Epithelial cell of proximal tubule (primary cell): ENCODE measurements at regions not wholly inside any gene's neighbourhood (a gene's known extent, or its start where the extent isn't known, plus 50 kb on each side); places are given as distances from the start of the nearest gene placed in this dataset.

Source experiments
- DNase-seq: peaks from one replicate; pipeline ENCODE4 v3.0.0-alpha.2; 2011; ENCODE audit warnings: low read depth
- H3K4me3 ChIP-seq: 2 replicates; pipeline ENCODE4 v1.5.1; 2011; ENCODE audit warnings: low read depth, mild to moderate bottlenecking, low read length
- TF ChIP-seq, protein P1 (sequence below): conservative IDR thresholded peaks from 2 replicates; pipeline ENCODE4 v1.5.1; 2012; ENCODE audit warnings: low read depth, mild to moderate bottlenecking, low read length

DNA sequence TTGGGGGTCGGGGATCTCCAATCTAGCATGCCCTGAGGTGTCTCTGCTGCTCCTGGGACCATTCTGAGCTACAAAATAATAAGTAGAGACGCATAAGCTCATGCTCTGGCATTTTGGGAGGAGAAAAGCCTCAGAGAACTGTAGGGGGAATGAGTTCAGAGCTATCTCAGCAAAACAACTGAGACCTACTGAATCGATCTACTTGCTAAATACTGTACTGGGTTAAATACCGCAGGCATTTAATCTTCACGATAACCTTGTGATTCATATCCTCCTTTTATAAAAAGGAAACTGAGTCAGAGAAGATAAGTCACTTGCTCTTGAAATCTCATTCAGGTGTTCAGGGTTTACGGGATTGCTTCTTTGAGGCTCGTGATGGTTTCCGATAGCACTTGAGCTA is 468.1 kb downstream of the FGF9 start:
- no peak overlapping the region for H3K4me3 ChIP-seq
- DNase-seq = no peak
- TF ChIP-seq, protein P1, sequence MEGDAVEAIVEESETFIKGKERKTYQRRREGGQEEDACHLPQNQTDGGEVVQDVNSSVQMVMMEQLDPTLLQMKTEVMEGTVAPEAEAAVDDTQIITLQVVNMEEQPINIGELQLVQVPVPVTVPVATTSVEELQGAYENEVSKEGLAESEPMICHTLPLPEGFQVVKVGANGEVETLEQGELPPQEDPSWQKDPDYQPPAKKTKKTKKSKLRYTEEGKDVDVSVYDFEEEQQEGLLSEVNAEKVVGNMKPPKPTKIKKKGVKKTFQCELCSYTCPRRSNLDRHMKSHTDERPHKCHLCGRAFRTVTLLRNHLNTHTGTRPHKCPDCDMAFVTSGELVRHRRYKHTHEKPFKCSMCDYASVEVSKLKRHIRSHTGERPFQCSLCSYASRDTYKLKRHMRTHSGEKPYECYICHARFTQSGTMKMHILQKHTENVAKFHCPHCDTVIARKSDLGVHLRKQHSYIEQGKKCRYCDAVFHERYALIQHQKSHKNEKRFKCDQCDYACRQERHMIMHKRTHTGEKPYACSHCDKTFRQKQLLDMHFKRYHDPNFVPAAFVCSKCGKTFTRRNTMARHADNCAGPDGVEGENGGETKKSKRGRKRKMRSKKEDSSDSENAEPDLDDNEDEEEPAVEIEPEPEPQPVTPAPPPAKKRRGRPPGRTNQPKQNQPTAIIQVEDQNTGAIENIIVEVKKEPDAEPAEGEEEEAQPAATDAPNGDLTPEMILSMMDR = no peak

DNA sequence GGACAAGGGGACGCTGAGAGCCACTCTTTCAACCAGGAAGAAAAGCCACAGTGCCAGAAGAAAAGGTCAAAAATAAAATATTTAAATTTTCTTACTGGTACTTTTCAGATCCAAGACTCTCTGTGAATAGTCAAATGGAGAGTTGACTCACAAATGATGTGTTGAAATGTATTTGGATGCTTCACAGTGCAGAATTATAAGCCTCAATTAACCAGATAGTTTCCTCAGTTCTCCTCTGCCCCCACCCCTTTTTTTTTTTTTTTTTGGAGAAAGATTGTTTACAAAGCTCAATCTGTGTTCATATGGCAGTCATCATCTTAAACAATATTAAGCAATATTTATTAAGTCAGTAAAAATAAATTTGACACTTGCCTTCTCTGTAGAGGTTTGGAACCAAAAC is 470.8 kb downstream of the FGF9 start:
- no peak for DNase-seq
- no peak overlapping the region for H3K4me3 ChIP-seq
- TF ChIP-seq, protein P1 = no peak

DNA sequence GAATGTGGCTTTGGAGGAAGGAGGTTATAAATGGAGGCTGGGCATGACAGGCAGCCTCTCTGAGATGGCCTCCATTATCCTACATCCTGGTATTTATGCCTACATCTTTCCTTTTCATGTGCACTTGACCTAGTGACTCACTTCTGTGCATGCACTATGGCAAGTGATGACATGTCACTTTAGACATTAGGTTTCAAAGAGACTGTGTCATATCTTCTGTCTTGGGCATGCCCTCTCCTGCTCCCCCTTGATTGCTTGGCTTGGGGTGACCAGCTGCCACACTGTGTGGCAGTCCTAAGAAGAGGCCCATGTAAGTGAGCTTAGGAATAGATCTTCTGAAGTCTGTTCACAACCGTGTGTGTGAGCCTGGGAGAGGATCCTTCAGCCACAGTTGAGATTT is 472.8 kb downstream of the FGF9 start:
- no peak overlapping the region for H3K4me3 ChIP-seq
- DNase-seq = no peak
- TF ChIP-seq, protein P1 = no peak

DNA sequence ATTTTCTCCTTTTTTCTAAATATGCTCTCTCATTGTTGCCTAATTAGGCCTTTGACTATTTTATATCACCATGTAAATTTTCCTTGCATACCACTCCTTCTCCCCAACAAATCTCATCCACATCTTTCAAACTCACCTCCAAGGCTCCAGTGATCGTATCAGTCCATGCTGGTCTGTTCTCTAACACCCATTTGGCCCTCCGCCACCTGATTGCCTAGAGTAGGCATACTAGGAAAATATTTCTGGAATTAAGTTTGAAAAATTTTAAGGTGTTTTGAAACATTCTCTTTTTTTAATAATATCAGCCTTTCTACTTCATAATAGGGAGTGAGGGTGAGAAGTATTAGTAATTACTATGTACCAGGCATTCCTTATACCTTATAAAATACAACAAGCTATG is 473.9 kb downstream of the FGF9 start:
- DNase-seq = no peak
- no peak overlapping the region for H3K4me3 ChIP-seq
- TF ChIP-seq, protein P1 = no peak

DNA sequence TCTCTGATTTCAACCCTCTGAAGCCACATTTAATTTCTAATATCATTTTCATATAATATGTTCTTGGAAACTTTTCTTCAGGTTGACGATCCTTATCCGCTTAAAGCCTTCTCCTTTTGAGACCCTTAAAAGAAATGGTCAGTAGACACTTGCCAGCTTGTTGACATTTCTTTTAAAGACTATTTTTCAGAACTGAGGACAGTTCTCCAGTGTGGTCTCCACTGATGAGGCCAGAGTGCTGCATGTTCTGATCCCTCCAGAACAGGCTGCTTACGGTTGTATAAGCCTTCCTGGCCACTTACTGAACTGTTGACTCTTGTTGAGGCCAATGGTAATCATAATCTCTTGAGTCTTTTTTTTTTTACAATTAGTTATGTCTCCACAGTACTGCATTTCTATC is 477.3 kb downstream of the FGF9 start:
- TF ChIP-seq, protein P1 = no peak
- H3K4me3 ChIP-seq = no peak overlapping the region
- no peak for DNase-seq

DNA sequence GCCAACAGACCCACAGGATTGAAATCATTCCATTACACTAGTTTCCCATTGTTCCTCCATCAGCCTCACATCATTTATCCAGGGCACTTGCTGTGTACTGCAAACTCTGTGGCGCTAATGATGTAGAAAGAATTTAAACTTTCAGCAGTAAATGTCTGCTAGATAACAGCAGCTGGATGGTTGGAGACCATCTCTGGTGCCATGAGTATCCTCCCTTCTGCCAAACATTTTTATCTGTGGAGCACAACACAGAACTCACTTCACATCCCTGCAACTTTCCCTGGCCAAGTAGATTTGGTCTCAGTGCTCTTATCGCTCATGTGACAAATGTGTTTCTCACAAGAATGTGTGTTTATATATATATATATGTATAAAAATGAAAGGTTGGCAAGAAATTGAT is 481.9 kb downstream of the FGF9 start:
- H3K4me3 ChIP-seq = no peak overlapping the region
- DNase-seq = no peak
- TF ChIP-seq, protein P1 = no peak

DNA sequence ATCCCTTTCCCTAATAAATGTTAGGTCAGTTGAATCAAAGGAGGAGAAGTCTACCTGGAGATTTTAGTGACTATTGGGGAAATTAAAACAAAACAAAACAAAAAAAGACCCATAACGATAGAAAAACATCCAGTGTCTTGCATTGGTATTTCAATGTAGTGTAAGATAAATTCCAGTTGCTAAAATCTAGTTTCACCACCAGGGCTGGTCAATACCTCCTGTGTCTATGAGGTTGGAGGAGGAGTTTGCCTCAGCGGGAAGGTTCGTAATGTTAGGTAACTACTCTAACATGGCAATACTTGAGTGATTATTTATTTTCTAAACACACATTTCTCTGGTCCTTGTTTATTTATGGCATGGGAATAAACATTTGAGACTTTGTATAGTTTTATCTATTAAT is 483.2 kb downstream of the FGF9 start:
- DNase-seq = no peak
- TF ChIP-seq, protein P1 = no peak
- H3K4me3 ChIP-seq = no peak overlapping the region
